ENCODE measurements at regions not wholly inside any gene's neighbourhood (a gene's known extent, or its start where the extent isn't known, plus 50 kb on each side); places are given as distances from the start of the nearest gene placed in this dataset.
A peak's percentile ranks its signal among the peaks of the same experiment; 100 is the strongest.
"Not testable (repeated sequence)": the region's sequence is repeated elsewhere in the genome, so short reads cannot be mapped to it uniquely, and the experiment has no call there.

DNA sequence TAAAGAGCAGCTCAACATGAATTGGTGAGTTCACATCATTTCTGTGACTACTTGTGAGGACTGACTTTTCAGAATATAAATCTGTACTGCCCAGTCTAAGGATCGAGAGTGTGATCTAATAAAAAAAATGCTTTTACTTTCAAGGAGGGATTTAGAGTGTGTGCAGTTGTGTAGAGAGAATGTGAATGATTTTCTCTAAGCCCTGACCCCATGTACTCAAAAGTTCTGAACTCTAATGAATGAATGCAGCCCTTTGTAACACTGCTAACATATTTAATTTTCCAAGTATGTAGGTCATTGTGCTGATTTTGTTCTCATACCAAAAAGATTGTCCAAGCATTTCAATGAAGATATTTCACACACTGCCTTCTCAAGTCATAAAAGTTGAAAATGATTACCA, 92.5 kb upstream of the STOX2 start:
- no peak for DNase-seq (ENCODE audit: low read depth in 4 of 4, low spot score in 2 of 4)

DNA sequence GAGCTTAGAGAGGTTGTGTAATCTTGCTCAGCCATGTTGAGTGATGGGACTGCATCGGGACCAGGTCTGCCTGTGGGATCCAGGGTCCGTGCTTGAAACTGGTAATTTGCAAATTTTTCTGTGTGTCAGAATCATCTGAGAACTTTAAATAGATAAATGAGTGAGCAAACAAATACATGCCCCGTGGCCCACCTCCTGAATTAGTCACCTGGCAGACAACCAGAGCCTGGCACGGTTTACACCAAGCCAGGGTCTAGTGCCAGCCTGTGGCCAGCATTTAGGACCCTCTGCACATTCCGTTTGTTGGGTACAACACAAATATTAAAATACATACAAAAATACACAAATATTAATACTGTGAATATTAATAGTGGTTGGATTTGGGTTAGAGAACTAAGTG, 90.6 kb upstream of the STOX2 start:
- no peak for DNase-seq (ENCODE audit: low read depth in 4 of 4, low spot score in 2 of 4)

DNA sequence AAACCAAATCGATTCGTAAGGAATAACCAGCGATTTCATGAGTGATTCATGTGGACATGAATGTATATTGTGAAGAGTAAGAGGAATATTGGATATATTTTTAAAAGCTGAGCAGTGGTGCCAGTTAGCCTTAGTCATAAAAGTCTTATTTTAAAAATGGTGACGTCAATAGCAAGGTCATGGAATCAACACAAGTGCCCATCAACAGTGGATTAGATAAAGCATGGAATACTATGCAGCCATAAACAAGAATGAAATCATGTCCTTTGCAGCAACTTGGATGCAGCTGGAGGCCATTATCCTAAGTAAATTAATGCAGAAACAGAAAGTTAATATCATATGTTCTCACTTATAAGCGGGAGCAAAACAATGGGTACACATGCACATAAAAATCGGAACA, 89.0 kb upstream of the STOX2 start:
- no peak for DNase-seq (ENCODE audit: low read depth in 4 of 4, low spot score in 2 of 4)

GRCh38 chr4:183816882-183817509, 88.1 kb upstream of the STOX2 start:
- DNase-seq (ENCODE audit: low read depth in 4 of 4, low spot score in 2 of 4), result no peak

- DNase-seq (ENCODE audit: low read depth in 4 of 4, low spot score in 2 of 4), result not testable (repeated sequence)
Measured at GRCh38 chr4:183818591-183818990, 86.5 kb upstream of the STOX2 start.

GRCh38 chr4:183821076-183821853, 83.8 kb upstream of the STOX2 start:
- no peak for DNase-seq (ENCODE audit: low read depth in 4 of 4, low spot score in 2 of 4)

- DNase-seq (ENCODE audit: low read depth in 4 of 4, low spot score in 2 of 4), result no peak
Measured at GRCh38 chr4:183823434-183823833, 81.7 kb upstream of the STOX2 start.

GRCh38 chr4:183825346-183825745, 79.8 kb upstream of the STOX2 start:
- DNase-seq (ENCODE audit: low read depth in 4 of 4, low spot score in 2 of 4), result no peak

DNA sequence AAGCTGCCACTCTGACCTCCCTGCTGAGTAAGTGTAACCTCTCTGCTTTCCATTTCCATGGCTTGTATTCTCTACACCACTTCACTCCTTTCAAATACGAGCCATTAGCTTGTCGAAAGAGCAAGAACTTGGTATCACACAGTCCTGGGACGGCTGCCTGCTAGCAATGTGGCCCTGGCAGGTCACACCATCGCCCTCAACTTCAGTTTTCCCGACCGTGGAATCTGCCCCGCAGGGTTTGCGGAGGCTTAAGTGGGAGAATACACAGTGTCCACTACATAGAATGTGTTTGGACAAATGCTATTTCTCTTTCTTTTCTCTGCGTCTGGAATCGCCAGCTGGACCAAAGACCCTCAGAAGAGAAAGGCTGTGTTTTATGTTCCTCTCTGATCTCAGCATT, 78.6 kb upstream of the STOX2 start:
- no peak for DNase-seq (ENCODE audit: low read depth in 4 of 4, low spot score in 2 of 4)

- no peak for DNase-seq (ENCODE audit: low read depth in 4 of 4, low spot score in 2 of 4)
Measured at GRCh38 chr4:183828125-183828524, 77.0 kb upstream of the STOX2 start.

GRCh38 chr4:183828839-183829238, 76.3 kb upstream of the STOX2 start:
- DNase-seq (ENCODE audit: low read depth in 4 of 4, low spot score in 2 of 4), result no peak

- DNase-seq (ENCODE audit: low read depth in 4 of 4, low spot score in 2 of 4), result no peak
Measured at GRCh38 chr4:183830438-183830985, 74.6 kb upstream of the STOX2 start.

DNA sequence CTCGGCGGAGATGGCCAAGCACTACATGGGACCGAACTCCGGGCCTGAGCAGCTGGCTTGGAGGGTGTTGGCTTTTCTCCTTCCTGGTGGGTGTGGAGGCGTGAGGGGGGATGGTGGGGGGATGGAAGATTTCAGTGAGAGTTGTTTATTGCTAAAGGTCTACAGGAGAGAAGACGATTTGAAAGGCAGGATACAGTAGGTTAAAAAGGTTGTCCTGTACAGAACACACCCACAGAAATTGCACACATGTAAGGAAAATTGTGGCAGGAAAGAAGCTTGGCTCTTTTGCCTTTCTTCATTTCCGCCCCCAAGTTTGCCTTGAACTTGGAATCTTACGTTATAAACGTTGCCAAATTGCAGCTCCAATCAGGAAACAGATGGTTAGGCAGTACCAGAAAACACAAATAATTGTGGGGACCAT, 74.1 kb upstream of the STOX2 start:
- no peak for DNase-seq (ENCODE audit: low read depth in 4 of 4, low spot score in 2 of 4)

DNA sequence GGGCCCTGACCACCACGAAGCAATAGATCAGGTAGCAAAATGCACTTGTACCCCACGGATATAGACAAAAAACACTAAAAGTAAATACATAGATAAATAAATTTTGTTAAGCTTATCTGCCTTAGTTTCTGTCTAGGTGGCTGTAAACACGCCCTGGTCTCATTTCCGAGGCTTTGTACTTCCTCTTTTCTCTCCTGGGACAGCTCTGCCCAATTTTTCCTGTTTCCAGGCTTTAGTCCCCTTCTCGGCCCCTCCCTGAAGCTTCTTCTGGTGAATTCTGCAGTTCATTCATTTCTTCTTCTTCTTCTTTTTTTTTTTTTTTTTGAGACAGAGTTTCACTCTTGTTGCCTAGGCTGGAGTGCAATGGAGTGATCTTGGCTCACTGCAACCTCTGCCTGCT, 73.4 kb upstream of the STOX2 start:
- no peak for DNase-seq (ENCODE audit: low read depth in 4 of 4, low spot score in 2 of 4)

DNA sequence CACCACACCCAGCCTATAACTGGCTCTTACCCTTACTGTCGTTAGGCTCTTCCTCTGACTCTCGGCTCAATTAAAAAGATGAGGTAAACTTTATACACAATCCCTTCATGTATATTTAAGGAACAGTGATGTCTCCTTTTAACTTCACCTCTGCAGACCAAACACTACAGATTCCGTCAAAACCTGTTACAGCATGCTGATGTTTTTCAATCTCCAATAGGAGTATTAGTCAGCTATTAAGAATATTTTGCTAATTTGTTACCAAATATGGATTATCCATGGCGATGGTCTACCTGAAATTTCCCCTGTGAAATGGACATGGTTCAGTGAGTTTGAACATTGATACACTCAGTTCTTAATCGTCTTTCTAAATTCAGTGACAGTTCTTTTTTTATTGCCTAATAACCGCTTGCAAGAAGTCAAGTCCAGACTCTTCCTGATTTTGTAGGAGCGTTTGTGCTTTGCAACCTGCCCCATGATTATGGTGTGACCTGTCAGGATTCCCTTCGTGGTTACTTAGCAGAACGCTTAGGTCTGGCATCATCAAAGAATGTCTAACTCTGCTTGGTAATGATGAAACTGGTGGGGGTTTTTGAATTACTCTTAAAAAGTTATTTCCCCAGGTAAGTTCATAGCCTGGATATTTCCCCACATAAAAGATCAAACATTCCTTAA, 72.2 kb upstream of the STOX2 start:
- DNase-seq (ENCODE audit: low read depth in 4 of 4, low spot score in 2 of 4), result no peak

GRCh38 chr4:183834252-183834651, 70.9 kb upstream of the STOX2 start:
- no peak for DNase-seq (ENCODE audit: low read depth in 4 of 4, low spot score in 2 of 4)

DNA sequence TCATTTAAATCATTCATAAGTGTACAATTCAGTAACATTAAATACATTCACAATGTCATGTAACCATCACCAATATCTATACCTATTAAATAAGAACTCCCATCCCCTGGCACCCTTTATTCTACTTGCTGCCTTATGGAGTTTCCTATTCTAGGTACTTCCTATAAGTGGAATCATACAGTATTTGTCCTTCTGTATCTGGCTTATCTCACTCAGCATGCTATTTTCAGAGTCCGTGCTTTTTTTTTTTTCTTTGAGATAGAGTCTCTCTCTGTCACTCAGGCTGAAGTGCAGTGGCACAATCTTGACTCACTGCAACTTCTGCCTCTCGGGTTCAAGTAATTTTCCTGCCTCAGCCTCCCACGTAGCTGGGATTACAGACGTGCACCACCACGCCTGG, 67.9 kb upstream of the STOX2 start:
- no peak for DNase-seq (ENCODE audit: low read depth in 4 of 4, low spot score in 2 of 4)

- DNase-seq (ENCODE audit: low read depth in 4 of 4, low spot score in 2 of 4), result peak in 1 of 4 donors; percentile 49
Measured at GRCh38 chr4:183838987-183839712, 66.0 kb upstream of the STOX2 start.

GRCh38 chr4:183840311-183840710, 64.8 kb upstream of the STOX2 start:
- DNase-seq (ENCODE audit: low read depth in 4 of 4, low spot score in 2 of 4), result peak in 3 of 4 donors; percentile 59 to 80 (median 59)

DNA sequence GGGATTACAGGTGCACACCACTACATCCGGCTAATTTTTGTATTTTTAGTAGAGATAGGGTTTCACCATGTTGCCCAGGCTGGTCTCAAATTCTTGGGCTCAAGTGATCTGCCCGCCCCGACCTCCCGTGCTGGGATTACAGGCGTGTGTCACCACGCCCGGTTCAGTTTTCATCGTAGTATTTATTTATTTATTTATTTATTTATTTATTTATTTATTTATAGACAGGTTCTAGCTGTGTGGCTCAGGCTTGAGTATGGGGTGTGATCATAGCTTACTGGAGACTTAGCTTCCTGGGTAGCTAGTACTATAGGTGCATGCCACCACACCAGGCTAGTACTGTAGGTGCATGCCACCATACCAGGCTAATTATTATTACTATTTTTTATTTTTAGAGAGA, 64.1 kb upstream of the STOX2 start:
- no peak for DNase-seq (ENCODE audit: low read depth in 4 of 4, low spot score in 2 of 4)

DNA sequence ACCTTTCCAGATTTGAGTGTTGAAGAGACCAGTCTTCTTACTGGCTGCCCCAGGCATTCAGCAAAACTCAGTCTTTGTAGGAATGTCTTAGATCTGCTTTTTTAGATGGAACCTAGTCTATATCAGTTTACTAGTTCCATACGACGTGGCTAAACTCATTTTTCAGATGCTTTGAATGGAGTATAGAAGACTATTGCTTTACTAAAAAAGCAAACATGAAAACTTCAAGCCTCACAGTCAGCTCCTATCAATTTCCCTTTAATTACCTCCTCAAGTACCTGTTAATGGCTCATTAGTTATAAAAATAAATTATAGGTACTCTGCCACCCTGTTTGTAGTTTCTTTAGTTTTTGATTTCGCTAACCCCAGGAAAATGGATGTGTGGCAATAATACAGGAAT, 63.0 kb upstream of the STOX2 start:
- DNase-seq (ENCODE audit: low read depth in 4 of 4, low spot score in 2 of 4), result no peak

All from left renal cortex interstitium (tissue), 4 donors.